IMR-90 (cell line): ENCODE measurements at regions not wholly inside any gene's neighbourhood (a gene's known extent, or its start where the extent isn't known, plus 50 kb on each side); places are given as distances from the start of the nearest gene placed in this dataset.
"Not testable (repeated sequence)": the region's sequence is repeated elsewhere in the genome, so short reads cannot be mapped to it uniquely, and the experiment has no call there.

ENCODE experiments used
- ATAC-seq: fragments of 200-7000 bp; cut with Tn5 transposase; 2 replicates; pipeline ENCODE4 v1.9.1; 2020; ENCODE audit warnings: low read depth, mild to moderate bottlenecking, moderate library complexity
- BruUV-seq: library from RNA; stranded (reverse); fragments of 400-500 nt; replicated peaks from 2 replicates; lab custom pipeline; 2021; lab: Mats Ljungman, UMichigan
- CTCF ChIA-PET: fragments of 300-600 bp; formaldehyde crosslinking; extraction: SDS; loops from one replicate; lab custom pipeline; 2021; ENCODE audit warnings: antibody characterized with exemption; lab: Yijun Ruan, JAX
- POLR2A ChIA-PET: fragments of 300-600 bp; sonication (Branson Sonifier 250); formaldehyde crosslinking; loops from one replicate; lab custom pipeline; 2022; ENCODE audit warnings: antibody characterized with exemption; ENCODE audit not compliant: unreplicated experiment; lab: Charles Lee
- DNase-seq: peaks from one replicate; pipeline ENCODE4 v3.0.0; 2013
- H2AFZ ChIP-seq: replicated peaks from 2 replicates; pipeline ENCODE3; 2013; ENCODE audit warnings: low read length, mild to moderate bottlenecking; ENCODE audit not compliant: poor library complexity
- H2AK5ac ChIP-seq: 2 replicates; pipeline ENCODE4 v1.6.1; 2013; ENCODE audit warnings: low read depth, low read length, inconsistent platforms
- H2AK9ac ChIP-seq: replicated peaks from 2 replicates; pipeline ENCODE3; 2013; ENCODE audit warnings: mild to moderate bottlenecking, low read depth, low read length, moderate library complexity; ENCODE audit not compliant: poor library complexity
- H2BK120ac ChIP-seq: 2 replicates; pipeline ENCODE4 v1.6.1; 2013; ENCODE audit warnings: low read depth, low read length, inconsistent platforms
- H2BK15ac ChIP-seq: 3 replicates; pipeline ENCODE4 v1.6.1; 2013; ENCODE audit warnings: low read depth, low read length, inconsistent platforms
- H2BK20ac ChIP-seq: 2 replicates; pipeline ENCODE4 v1.6.1; 2013; ENCODE audit warnings: low read depth, mild to moderate bottlenecking, inconsistent platforms, low read length, moderate library complexity
- H2BK5ac ChIP-seq: 2 replicates; pipeline ENCODE4 v1.6.1; 2013; ENCODE audit warnings: mild to moderate bottlenecking, low read depth, low read length, inconsistent platforms; ENCODE audit not compliant: poor library complexity, severe bottlenecking
- H3K14ac ChIP-seq: replicated peaks from 2 replicates; pipeline ENCODE4 v1.6.1; 2013; ENCODE audit warnings: low read depth, low read length, inconsistent platforms
- H3K18ac ChIP-seq: 2 replicates; pipeline ENCODE4 v1.6.1; 2013; ENCODE audit warnings: low read depth, low read length, control low read depth
- H3K23ac ChIP-seq: 2 replicates; pipeline ENCODE4 v1.6.1; 2013; ENCODE audit warnings: low read depth, low read length, inconsistent platforms
- H3K27ac ChIP-seq: 2 replicates; pipeline ENCODE4 v1.5.1; 2013; ENCODE audit warnings: mild to moderate bottlenecking, control low read depth, low read length; ENCODE audit not compliant: insufficient read depth
- H3K27me3 ChIP-seq: 2 replicates; pipeline ENCODE4 v1.6.1; 2013; ENCODE audit warnings: low read length; ENCODE audit not compliant: control insufficient read depth, insufficient read depth
- H3K36me3 ChIP-seq: 2 replicates; pipeline ENCODE4 v1.6.1; 2013; ENCODE audit warnings: low read length, mixed read lengths; ENCODE audit not compliant: control insufficient read depth, insufficient read depth
- H3K4ac ChIP-seq: 2 replicates; pipeline ENCODE4 v1.6.1; 2013; ENCODE audit warnings: low read depth, low read length, inconsistent platforms
- H3K4me1 ChIP-seq: 2 replicates; pipeline ENCODE4 v1.6.1; 2013; ENCODE audit warnings: low read length, mixed read lengths; ENCODE audit not compliant: control insufficient read depth, insufficient read depth
- H3K4me2 ChIP-seq: 2 replicates; pipeline ENCODE4 v1.6.1; 2013; ENCODE audit warnings: low read depth, mild to moderate bottlenecking, control low read depth, low read length, moderate library complexity
- H3K4me3 ChIP-seq: 2 replicates; pipeline ENCODE4 v1.5.1; 2013; ENCODE audit warnings: low read depth, mild to moderate bottlenecking, control low read depth, low read length, moderate library complexity; ENCODE audit not compliant: insufficient read depth
- H3K56ac ChIP-seq: 2 replicates; pipeline ENCODE4 v1.6.1; 2013; ENCODE audit warnings: low read length, inconsistent platforms; ENCODE audit not compliant: insufficient read depth; ENCODE audit errors: extremely low read depth
- H3K79me1 ChIP-seq, 2 experiments: 2 replicates each; pipeline ENCODE4 v1.6.1; 2013; ENCODE audit warnings: low read length in 2 of 2, inconsistent platforms in 1 of 2, low read depth in 1 of 2
- H3K9ac ChIP-seq: 2 replicates; pipeline ENCODE4 v1.6.1; 2013; ENCODE audit warnings: low read depth, low read length, control low read depth
- H3K9me1 ChIP-seq: 2 replicates; pipeline ENCODE4 v1.6.1; 2013; ENCODE audit warnings: low read length, inconsistent platforms; ENCODE audit not compliant: insufficient read depth
- H3K9me3 ChIP-seq: 2 replicates; pipeline ENCODE4 v1.6.1; 2013; ENCODE audit warnings: low read length; ENCODE audit not compliant: control insufficient read depth, insufficient read depth
- H4K20me1 ChIP-seq: 2 replicates; pipeline ENCODE4 v1.6.1; 2013; ENCODE audit warnings: low read length, inconsistent platforms; ENCODE audit not compliant: insufficient read depth
- H4K5ac ChIP-seq: 2 replicates; pipeline ENCODE4 v1.6.1; 2013; ENCODE audit warnings: mild to moderate bottlenecking, low read depth, low read length, control low read depth
- H4K8ac ChIP-seq, 2 experiments: 2 replicates each; pipeline ENCODE4 v1.6.1; 2013; ENCODE audit warnings: low read depth in 2 of 2, low read length in 2 of 2, control low read depth in 1 of 2, inconsistent platforms in 1 of 2
- H4K91ac ChIP-seq: 2 replicates; pipeline ENCODE4 v1.6.1; 2013; ENCODE audit warnings: low read depth, low read length, inconsistent platforms; ENCODE audit not compliant: insufficient read depth
- WGBS, 2 experiments: methylation state at CpG; one replicate each; pipeline versions ENCODE4 v1.1.5 to v1.1.7; 2013; ENCODE audit warnings: missing lambda C conversion rate in 2 of 2; ENCODE audit not compliant: insufficient read length in 1 of 2; ENCODE audit errors: extremely low coverage in 2 of 2; 5-methylcytosine and 5-hydroxymethylcytosine counted together
- dilution Hi-C: fragments of 300-500 bp; cut with HindIII; formaldehyde crosslinking; loops from one replicate; pipeline ENCODE4 v1.14.3; 2018; ENCODE audit warnings: low sequenced_read_pairs; ENCODE audit not compliant: unreplicated experiment
- in situ Hi-C: fragments of 300-500 bp; cut with MboI; formaldehyde crosslinking; loops from 3 replicates; pipeline ENCODE4 v1.14.3; 2019; ENCODE audit warnings: low sequenced_read_pairs, inconsistent platforms, mixed read lengths
- intact Hi-C: fragments of 100-400 bp; cut with micrococcal nuclease; formaldehyde crosslinking; loops from 2 replicates; pipeline ENCODE4 v1.10.0; 2022

DNA sequence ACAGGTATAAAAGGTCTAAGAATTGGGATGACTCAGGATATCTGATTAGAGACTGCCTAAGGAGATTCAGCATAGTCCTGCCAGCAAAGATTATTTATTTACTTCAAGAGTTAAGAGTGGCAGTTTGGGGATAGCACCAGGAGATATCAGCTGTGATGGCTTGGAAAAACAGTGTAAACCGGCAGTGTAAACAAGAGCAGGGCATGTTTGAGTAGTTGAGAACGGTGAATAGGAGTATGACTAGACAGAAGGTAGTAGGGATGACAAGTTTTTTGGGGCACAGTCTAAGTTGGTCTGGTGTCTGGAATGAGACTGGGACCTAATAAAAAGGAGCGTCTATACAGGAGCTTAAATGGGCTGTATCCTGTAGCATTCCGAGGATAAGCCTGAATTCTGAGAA lies 61.6 kb upstream of the BMP2K start:
- H4K8ac ChIP-seq, CTCF ChIA-PET, H2BK5ac ChIP-seq, H2AK9ac ChIP-seq, H3K27me3 ChIP-seq, H3K56ac ChIP-seq, H4K20me1 ChIP-seq, in situ Hi-C loops, H3K36me3 ChIP-seq, POLR2A ChIA-PET, H3K27ac ChIP-seq, H3K14ac ChIP-seq, H3K18ac ChIP-seq, H2BK120ac ChIP-seq, H3K9me3 ChIP-seq, H3K9ac ChIP-seq, H3K4me2 ChIP-seq, H2BK15ac ChIP-seq, H3K4me1 ChIP-seq, H4K5ac ChIP-seq, intact Hi-C loops, ATAC-seq, DNase-seq, H2AFZ ChIP-seq, dilution Hi-C loops, H4K91ac ChIP-seq, H3K4ac ChIP-seq, H3K9me1 ChIP-seq, H3K79me1 ChIP-seq, BruUV-seq, H2AK5ac ChIP-seq, H3K23ac ChIP-seq, H2BK20ac ChIP-seq, H3K4me3 ChIP-seq: not testable (repeated sequence)
- WGBS, 2 experiments = no CpG with 5 or more reads among the region's 4 CpGs

DNA sequence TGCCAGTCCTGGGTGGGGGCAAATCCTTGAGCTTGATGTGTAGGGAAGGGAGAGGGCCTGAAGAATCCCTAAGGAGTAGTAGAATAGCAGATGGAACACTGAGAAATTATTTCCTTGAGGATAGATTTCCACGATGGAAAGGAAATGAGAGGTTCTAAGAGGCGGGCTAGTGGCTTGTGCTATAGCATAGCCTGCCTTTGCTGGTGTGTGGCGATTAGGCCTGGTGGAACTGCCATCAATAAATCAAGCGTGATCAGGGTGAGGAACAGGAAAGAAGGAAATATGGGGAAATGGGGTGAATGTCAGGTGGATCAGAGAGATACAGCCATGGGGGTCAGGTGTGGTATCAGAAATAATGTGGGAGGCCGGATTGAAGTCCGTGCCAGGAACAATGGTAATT lies 60.8 kb upstream of the BMP2K start:
- H4K5ac ChIP-seq, H3K23ac ChIP-seq, POLR2A ChIA-PET, H2AK9ac ChIP-seq, DNase-seq, H3K9ac ChIP-seq, H4K8ac ChIP-seq, H3K4me3 ChIP-seq, H4K20me1 ChIP-seq, intact Hi-C loops, H2BK15ac ChIP-seq, ATAC-seq, H3K9me3 ChIP-seq, H2BK5ac ChIP-seq, H2AK5ac ChIP-seq, H3K4me2 ChIP-seq, H3K4me1 ChIP-seq, H3K27ac ChIP-seq, H3K79me1 ChIP-seq, BruUV-seq, H3K14ac ChIP-seq, H3K27me3 ChIP-seq, H3K56ac ChIP-seq, dilution Hi-C loops, H3K18ac ChIP-seq, CTCF ChIA-PET, H2AFZ ChIP-seq, H3K36me3 ChIP-seq, H4K91ac ChIP-seq, H2BK20ac ChIP-seq, H3K9me1 ChIP-seq, in situ Hi-C loops, H3K4ac ChIP-seq, H2BK120ac ChIP-seq: not testable (repeated sequence)
- no CpG with 5 or more reads among the region's 6 CpGs for WGBS, 2 experiments
